Gastrocnemius medialis (tissue), 4 donors: ENCODE measurements at regions not wholly inside any gene's neighbourhood (a gene's known extent, or its start where the extent isn't known, plus 50 kb on each side); places are given as distances from the start of the nearest gene placed in this dataset.

Experiments used
- ATAC-seq, 2 donors: fragments of 150-250 bp; one replicate each; pipeline ENCODE4 v1.9.1; 2016
- DNase-seq, 2 donors: peaks; one replicate each; pipeline ENCODE4 v3.0.0-alpha.2; 2019
- H3K27ac ChIP-seq, 4 donors: fragments of 200-600 bp; sonication (generic); 1 replicate in 1 of 4; 2 replicates in 3 of 4; pipeline ENCODE4 v1.5.1; 2016 to 2018; ENCODE audit warnings: mild to moderate bottlenecking in 2 of 4, moderate library complexity in 1 of 4
- H3K27me3 ChIP-seq, 3 donors: fragments of 200-600 bp; sonication (generic) in 2 of 3; 1 replicate in 1 of 3; 2 replicates in 2 of 3; pipeline versions ENCODE4 v1.5.1 to v1.6.0; 2016 to 2019; ENCODE audit warnings: mild to moderate bottlenecking in 1 of 3, moderate library complexity in 1 of 3
- H3K36me3 ChIP-seq, 2 donors: fragments of 200-600 bp; sonication (generic) in 1 of 2; one replicate each; pipeline ENCODE4 v1.5.1; 2017 to 2018
- H3K4me1 ChIP-seq, 2 donors: fragments of 200-600 bp; sonication (generic) in 1 of 2; one replicate each; pipeline ENCODE4 v1.5.1; 2016 to 2017; ENCODE audit warnings: mild to moderate bottlenecking in 2 of 2
- H3K4me3 ChIP-seq, 4 donors: fragments of 200-600 bp; sonication (generic) in 3 of 4; 1 replicate in 1 of 4; 2 replicates in 3 of 4; pipeline ENCODE4 v1.5.1; 2016 to 2019; ENCODE audit warnings: mild to moderate bottlenecking in 2 of 4
- H3K9me3 ChIP-seq, 3 donors: fragments of 200-600 bp; sonication (generic) in 2 of 3; 1 replicate in 1 of 3; 2 replicates in 2 of 3; pipeline ENCODE4 v1.5.1; 2016 to 2019
- CTCF ChIP-seq, 5 experiments: fragments of 450-650 bp in 3 of 5; fragments of 200-600 bp in 2 of 5; sonication (generic) in 2 of 5; IDR thresholded peaks in 4 of 5; conservative IDR thresholded peaks in 1 of 5; 1 replicate in 4 of 5; 2 replicates in 1 of 5; pipeline ENCODE4 v1.5.1; 2016 to 2019; ENCODE audit warnings: antibody characterized with exemption in 5 of 5, mild to moderate bottlenecking in 3 of 5, moderate library complexity in 3 of 5
- POLR2A ChIP-seq, 2 donors: fragments of 450-650 bp; IDR thresholded peaks; one replicate each; pipeline ENCODE4 v1.6.1; 2017; ENCODE audit warnings: antibody characterized with exemption in 2 of 2, mild to moderate bottlenecking in 2 of 2, moderate library complexity in 2 of 2
- in situ Hi-C, 4 donors: fragments of 200-750 bp; cut with MboI; loops; one replicate each; pipeline versions ENCODE4 v1.15.0 to v1.8.0; 2017; ENCODE audit warnings: low sequenced_read_pairs in 4 of 4
- intact Hi-C: fragments of 100-400 bp; cut with DNase I; formaldehyde crosslinking; loops from one replicate; pipeline ENCODE4 v1.15.1; 2023; ENCODE audit warnings: low total_unique reads

GRCh38 chr11:131136486-131136885 is 220.2 kb upstream of the SNX19 start:
- TF ChIP-seq POLR2A (IDR thresholded peaks at IDR 0.05) (no peak), CTCF (IDR thresholded peaks at IDR 0.05 in 4 of 5, conservative IDR thresholded peaks at IDR 0.05 in 1 of 5) (no peak)
- in situ Hi-C loops (no loop called here), intact Hi-C loops (no loop called here)
- Histone ChIP-seq H3K36me3 (no peaks in the 10 kb centered on the region), H3K4me3 (no peak overlapping the region), H3K27me3 (no peaks in the 10 kb centered on the region), H3K4me1 (no peaks in the 10 kb centered on the region), H3K9me3 (no peaks in the 10 kb centered on the region), H3K27ac (no peak overlapping the region)
- ATAC-seq (no peak), DNase-seq (no peak)

DNA sequence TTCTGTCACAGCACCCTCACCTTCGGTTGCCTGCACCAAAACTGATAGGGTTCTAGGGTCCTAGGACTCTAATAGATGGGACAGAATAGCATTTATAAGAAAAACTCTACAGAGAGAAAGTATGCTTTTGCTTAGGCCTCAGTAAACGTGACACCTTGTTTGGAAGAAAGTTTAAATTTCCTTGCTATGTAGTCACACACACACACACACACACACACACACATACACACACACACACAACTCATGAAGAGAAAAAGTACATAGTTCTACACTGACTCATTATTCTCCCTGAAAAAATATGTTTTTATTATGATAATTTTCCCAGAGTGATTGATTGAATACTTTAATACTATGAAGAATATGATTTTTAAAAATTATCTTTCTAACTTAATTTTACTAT is 220.8 kb upstream of the SNX19 start:
- no peaks in the 10 kb centered on the region for H3K9me3 ChIP-seq
- no peak overlapping the region for H3K27ac ChIP-seq
- TF ChIP-seq POLR2A (IDR thresholded peaks at IDR 0.05): no peak
- no peak for TF ChIP-seq CTCF (IDR thresholded peaks at IDR 0.05 in 4 of 5, conservative IDR thresholded peaks at IDR 0.05 in 1 of 5)
- H3K4me1 ChIP-seq: no peaks in the 10 kb centered on the region
- intact Hi-C loops: no loop called here
- no peak overlapping the region for H3K4me3 ChIP-seq
- DNase-seq (no peak), ATAC-seq (no peak)
- H3K36me3 ChIP-seq: no peaks in the 10 kb centered on the region
- in situ Hi-C loops: no loop called here
- no peaks in the 10 kb centered on the region for H3K27me3 ChIP-seq

- TF ChIP-seq POLR2A (IDR thresholded peaks at IDR 0.05) (no peak), CTCF (IDR thresholded peaks at IDR 0.05 in 4 of 5, conservative IDR thresholded peaks at IDR 0.05 in 1 of 5) (no peak)
- no peak for ATAC-seq
- Histone ChIP-seq H3K27ac (no peak overlapping the region), H3K9me3 (no peaks in the 10 kb centered on the region), H3K36me3 (no peaks in the 10 kb centered on the region), H3K4me3 (no peak overlapping the region), H3K4me1 (no peaks in the 10 kb centered on the region), H3K27me3 (no peaks in the 10 kb centered on the region)
- in situ Hi-C loops: no loop called here
- DNase-seq: no peak
- intact Hi-C loops: no loop called here
Observed at GRCh38 chr11:131138731-131139130, 222.5 kb upstream of the SNX19 start.

GRCh38 chr11:131145791-131146190 is 224.6 kb upstream of the NTM start:
- intact Hi-C loops (no loop called here), in situ Hi-C loops (no loop called here)
- no peaks in the 10 kb centered on the region for H3K27me3 ChIP-seq
- H3K4me3 ChIP-seq: no peak overlapping the region
- H3K27ac ChIP-seq: no peak overlapping the region
- ATAC-seq: no peak
- no peak for DNase-seq
- H3K36me3 ChIP-seq: no peaks in the 10 kb centered on the region
- TF ChIP-seq CTCF (IDR thresholded peaks at IDR 0.05 in 4 of 5, conservative IDR thresholded peaks at IDR 0.05 in 1 of 5): no peak
- no peak for TF ChIP-seq POLR2A (IDR thresholded peaks at IDR 0.05)
- no peaks in the 10 kb centered on the region for H3K9me3 ChIP-seq
- H3K4me1 ChIP-seq: no peaks in the 10 kb centered on the region

- Histone ChIP-seq H3K4me1 (no peaks in the 10 kb centered on the region), H3K27ac (no peak overlapping the region), H3K4me3 (no peak overlapping the region), H3K9me3 (no peaks in the 10 kb centered on the region), H3K27me3 (no peaks in the 10 kb centered on the region), H3K36me3 (no peaks in the 10 kb centered on the region)
- in situ Hi-C loops: no loop called here
- DNase-seq (no peak), ATAC-seq (no peak)
- no peak for TF ChIP-seq POLR2A (IDR thresholded peaks at IDR 0.05)
- TF ChIP-seq CTCF (IDR thresholded peaks at IDR 0.05 in 4 of 5, conservative IDR thresholded peaks at IDR 0.05 in 1 of 5): no peak
- intact Hi-C loops: no loop called here
Observed at GRCh38 chr11:131146827-131147490, 223.5 kb upstream of the NTM start.
